CD4-positive, alpha-beta T cell treated with Interleukin-4 for 4 hours (primary cell): ENCODE measurements at regions not wholly inside any gene's neighbourhood (a gene's known extent, or its start where the extent isn't known, plus 50 kb on each side); places are given as distances from the start of the nearest gene placed in this dataset.
"Not testable (repeated sequence)": the region's sequence is repeated elsewhere in the genome, so short reads cannot be mapped to it uniquely, and the experiment has no call there.

Source experiments
- DNase-seq: peaks from one replicate; pipeline ENCODE4 v3.0.0-alpha.2; 2020

DNA sequence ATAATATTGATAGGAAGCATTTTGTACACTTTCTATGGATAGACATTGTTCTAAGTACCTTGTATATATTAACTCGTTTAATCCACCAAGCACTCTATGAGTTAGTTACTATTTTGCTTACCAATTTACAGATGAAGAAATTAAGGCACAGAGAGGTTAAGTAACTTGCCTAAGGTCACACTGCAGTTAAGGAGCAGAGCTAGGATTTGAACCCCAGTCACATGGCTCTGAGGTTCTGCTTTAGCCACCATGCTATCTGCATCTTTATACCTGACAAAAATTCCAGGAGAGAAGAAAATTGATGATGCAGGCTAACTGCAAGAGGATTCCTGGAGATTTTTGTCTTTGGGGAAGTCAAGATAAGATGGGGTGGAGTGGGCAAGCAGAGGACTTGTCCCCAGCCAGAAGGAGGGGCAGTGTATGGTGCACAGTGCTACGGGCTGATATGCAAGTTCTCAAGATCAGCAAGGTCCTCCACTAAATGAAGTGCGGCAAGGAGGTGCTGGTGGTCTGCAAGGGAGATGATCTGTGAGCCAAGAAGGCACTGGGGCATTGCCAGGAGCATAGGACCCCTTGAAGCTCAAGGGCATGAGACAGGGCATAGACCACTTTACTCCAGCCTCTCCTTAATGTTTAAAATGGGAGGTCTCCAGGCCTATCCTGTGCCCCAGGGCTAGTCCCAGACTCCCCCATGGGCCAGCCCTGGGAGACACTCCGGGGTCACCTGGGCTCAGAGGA lies 430.6 kb downstream of the RPS24 start:
- DNase-seq, result no peak

DNA sequence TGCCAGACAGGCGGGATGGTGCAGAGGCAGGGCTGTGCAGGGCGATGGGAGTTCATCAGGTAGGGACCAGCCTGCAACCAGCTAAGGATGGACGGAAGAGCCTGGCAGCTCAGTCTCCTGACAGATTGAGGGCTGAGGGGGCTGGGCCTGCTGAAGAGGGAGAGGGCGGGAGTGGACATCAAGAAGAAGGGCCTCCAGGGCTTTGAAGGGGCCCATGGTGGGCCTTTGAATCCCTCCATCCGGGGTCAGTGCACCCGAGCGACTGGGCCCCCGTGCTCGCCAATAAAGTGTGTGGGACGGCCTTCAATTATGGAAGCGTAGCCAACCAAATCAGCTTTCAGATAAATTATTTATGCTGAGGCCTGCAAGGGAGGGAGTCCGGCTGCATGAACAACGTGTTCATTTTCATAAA lies 431.2 kb downstream of the RPS24 start:
- DNase-seq, result no peak

DNA sequence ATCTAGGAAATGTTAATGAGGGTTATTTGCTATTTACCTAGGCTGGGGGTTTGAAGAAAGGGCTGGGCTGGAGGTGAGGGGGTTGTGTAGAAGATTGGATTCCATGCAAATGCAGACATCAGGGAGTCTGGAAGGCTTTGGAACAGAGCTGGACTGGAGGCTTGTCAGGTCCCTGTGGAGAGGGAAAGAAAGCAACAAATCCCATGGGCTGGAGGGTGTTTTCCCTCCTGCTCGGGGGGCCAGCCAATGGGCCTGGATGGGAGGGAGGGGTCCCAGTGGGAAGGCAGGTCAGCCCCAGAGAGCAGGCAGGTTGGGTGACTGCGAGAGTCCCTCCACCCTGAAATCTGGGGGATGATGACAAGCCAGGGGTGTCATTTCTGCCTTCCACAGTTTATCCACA lies 431.8 kb downstream of the RPS24 start:
- no peak for DNase-seq

DNA sequence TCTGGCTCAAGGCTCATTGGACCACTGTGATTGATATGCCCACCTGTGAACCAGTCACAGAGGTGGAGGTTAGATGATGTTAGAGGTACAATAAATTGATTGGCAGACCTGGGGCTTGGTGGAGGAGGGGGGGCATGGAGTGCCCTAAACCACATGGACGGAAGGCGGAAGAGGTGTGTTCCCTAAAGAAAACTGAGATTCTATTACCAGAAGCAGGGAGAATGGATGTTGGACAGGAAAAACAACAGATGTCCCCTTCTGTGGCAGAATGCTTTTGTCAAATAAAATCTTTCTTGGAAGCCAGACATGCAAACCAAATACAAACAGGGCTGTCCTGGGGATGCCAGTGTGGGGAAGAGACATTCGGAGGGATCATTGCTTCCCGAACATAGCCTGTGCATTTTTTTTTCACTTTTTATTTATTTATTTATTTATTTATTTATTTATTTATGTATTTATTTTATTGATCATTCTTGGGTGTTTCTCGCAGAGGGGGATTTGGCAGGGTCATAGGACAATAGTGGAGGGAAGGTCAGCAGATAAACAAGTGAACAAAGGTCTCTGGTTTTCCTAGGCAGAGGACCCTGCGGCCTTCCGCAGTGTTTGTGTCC lies 433.9 kb downstream of the RPS24 start:
- DNase-seq, result no peak

DNA sequence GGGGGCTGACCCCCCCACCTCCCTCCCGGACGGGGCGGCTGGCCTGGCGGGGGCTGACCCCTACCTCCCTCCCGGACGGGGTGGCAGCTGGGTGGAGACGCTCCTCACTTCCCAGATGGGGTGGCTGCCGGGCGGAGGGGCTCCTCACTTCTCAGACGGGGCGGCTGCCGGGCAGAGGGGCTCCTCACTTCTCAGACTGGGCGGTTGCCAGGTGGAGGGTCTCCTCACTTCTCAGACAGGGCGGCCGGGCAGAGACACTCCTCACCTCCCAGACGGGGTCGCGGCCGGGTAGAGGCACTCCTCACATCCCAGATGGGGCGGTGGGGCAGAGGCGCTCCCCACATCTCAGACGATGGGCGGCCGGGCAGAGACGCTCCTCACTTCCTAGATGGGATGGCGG lies 435.1 kb downstream of the RPS24 start:
- not testable (repeated sequence) for DNase-seq

DNA sequence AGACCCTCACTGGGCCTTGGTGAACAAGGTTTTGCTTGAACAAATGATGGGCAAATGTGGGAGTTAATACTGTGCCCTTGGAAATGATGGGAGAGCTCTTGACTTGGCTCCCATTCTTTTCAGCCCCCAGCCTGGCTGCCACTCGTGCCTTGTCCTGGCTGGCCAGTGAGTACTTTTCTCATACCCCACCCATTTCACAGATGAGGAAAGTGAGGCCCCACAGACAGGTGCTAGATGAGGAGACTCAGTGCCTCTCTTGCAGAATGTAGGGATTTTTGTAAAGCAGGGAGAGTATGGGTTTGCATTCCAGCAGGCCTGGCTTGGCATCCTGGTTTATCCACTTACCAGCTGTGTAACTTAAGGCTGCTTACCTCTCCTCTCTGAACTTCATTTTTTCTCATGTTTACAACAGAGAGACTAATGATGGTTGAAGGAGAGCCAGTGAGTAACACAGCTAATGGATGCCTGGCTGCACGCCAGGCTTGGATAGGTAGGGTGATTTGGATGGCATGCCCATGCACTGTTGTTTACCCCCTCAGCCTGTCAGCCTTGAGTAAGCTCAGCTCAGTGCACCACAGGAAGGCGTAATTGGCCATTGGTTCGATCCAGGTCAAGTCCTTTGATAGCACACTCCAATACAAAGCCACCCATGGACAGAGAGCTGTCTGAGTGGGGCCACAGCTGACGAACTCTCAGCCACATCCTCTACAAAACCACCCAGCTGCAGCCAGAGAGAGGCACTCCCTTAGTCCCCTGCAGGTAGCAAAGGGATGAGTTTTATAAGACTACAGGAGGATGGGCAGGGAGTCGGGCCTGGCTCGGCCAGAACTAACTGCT lies 436.8 kb downstream of the RPS24 start:
- no peak for DNase-seq

DNA sequence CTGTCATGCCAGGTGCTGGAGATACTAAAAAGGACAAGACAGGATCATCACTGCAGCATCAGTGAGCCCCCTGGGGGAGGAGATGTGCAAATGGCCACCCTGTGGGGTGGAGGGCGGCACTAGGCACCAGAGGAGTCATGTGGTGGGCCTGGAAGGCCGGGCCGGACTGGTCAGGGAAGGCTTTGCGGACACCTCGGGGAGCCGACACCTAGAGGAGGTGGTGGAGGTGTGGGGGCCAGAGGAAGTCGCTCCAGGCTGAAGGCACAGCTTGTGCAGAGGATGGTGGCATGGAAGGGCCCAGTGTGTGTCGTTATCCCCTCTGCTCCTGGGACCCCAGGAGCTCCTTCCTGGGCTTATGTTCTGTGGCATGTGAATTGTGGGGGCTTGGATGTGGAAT lies 437.7 kb downstream of the RPS24 start:
- no peak for DNase-seq

DNA sequence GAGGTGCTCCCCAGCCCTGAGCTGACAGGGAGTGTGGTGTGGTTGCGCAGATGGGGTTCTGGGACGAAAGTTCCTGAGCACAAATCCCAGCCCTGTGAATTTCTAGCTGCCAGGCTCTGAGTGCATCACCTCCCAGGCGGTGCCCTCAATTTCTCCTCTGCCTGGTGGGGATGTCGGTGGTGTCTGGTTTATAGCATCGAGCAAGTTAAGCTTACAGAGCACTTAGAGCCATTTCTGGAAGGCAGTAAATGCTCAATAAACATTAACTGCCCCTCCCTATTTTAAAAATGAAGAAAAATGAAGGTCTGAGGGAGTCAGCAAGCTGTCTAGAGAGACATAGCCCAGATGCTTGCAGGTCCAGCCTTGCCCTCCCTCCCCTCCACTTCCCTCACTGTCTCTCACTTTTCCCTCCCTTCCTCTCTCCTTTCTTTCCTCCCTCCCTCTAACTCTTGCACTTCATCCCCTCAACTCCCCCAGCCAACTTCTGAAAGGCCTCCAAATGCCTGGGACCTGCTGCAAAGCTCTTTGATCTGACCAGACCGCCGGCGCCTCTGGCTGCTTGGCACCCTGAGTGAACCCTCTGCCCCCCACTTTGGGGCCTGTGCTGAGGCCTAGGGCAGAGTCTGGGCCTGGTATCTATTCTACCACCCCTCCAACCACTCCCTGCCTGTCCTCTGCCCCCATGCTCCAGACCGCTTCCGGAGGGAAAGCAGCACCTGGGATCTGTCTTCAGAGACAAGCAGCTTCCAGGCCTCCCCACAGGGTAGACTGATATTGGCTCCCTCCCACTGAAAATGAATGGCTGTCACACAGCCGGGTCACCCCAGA lies 438.3 kb downstream of the RPS24 start:
- no peak for DNase-seq

DNA sequence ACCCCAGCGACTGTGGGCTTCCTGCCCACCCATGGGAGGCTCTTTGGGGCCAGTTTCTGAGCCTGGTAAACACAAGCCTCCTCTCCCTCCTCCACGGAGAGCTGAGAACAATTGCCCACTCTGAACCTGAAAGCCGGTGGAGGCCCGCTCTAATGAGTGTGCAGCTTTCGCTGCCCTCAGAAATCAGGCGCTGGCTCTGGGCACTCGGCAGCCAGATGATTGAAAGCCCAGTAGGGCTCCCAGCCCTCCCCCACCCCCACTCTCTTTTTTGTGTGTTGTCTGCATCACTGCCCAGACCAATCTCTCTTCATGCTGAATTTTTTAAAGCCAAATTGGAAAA lies 438.9 kb downstream of the RPS24 start:
- DNase-seq, result no peak

DNA sequence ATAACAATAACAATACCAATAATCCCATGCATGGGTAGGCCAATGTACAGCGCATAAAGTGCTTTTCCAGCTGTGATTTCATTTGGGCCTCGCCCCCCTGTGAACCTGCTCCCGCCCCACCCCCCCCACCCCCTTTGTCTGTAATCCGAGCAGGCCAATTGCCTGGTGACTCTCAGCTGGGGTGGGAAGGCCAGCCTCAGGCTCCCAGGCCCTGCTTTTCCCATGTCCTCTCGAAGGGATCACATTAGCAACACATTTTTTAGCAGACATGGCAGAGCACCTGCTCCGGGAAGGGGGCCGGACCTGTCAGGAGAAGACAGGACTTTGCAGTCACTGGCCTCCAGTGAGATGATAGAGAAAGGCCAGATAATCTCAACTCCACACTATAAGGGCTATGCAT lies 439.3 kb downstream of the RPS24 start:
- no peak for DNase-seq

DNA sequence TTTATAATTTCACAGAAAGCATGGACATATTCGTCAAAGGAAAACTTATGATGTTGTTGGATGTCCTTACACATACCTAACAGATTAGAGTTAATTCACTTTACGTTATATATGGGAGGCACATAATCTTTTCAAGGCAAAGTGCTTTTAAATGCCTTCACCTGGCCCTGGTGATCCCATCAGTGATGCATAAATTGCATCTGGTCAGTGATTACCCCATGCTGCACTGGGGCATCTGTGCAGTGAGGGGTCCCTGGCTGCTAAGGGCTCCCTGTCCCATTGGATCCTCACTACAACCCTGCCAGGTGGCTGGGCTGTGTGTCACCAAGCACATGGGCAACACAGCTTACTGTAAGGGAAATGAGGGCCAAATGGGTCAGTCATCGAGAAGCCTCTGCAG lies 441.1 kb downstream of the RPS24 start:
- DNase-seq, result no peak

DNA sequence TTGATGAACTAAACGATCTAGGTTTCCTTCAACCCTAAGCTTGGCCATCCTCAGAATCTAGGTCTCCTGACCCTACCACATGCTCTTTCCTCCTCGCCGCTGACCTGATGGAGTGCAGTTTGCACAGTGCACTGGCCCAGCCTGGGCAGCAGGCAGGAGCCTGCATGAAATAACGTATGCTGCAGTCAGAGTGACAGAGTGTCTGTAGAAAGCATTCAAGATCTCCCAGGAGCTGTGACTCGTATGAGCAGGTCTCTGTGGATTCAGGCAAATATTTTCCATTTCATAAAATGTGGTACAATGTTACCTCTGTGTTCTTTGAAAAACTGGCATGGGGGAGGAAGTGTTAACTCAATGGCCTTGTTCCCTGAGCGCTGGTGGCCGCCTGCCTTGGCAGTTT lies 441.8 kb downstream of the RPS24 start:
- no peak for DNase-seq

DNA sequence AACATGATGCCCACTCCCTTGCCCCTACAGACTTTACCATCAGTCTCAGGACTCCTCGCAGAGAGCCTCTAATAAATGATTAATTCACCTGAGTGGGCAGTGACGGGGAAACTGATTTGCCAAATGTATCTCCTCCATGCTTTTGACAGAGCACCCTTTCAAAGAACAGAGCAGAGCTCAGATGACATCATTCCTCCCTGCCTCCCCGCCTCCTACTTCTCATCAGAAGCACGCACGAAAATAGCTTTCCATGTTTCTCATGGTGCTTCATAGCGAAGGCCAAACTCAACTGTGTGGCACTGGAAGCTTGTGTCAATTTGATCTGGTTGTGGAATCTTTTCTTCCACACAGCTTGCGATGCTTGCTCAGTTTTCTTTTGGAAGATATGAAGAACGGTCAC lies 442.5 kb downstream of the RPS24 start:
- no peak for DNase-seq

DNA sequence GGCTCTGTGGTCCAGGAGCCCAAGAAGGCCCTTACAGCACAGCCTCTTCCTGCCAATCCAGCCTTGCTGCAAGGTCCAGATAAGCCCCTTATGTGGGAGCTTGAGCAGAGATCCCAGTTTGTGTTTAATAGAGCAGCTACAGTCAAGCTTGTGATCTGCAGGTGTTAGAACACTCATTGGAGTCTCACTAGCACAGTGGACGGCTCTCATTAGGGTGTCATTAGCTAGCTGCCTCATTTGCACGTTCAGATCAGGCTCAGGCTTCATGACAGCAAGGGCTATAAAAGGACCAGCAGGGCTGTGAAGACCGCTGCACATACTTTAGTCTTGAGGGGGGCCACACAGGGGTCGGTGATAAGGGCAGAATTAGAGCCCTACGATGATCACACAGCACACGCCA lies 443.2 kb downstream of the RPS24 start:
- DNase-seq, result no peak

DNA sequence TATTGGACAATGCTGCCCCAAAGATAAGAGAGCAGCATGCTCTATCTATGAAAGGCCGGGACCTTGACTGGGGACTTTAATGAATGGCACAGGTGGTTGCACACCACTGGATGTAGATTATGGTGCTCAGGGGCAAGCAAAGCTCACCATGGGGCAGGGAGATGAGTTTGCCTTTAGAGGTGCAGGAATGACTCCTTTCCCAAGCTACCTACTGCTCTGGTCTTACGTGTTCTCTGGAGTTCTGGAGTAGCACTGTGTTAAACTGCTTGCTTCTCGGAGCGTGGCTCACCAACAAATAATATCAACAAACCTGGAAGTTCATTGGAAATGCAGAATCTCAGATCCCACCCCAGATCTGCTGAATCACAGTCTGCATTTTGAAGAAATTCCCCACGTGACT lies 445.3 kb downstream of the RPS24 start:
- DNase-seq, result no peak

DNA sequence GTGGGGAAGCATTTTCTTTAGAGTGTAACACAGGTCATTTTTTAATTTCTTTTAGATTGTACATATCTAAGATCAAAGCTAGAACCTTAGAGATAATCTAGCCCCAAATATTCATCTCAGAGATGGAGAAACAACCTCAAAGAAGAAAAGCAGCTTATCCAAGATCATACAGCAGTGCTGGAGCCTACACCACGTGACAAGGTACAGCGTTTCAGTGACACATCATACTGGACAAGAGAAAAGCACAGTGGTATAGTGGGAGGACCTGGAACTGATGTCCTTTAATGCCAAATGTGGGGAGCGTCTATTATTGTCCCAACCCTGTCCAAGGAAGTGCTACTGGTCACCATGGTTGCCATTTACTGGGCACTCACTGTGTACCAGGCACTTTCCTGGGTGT lies 445.8 kb downstream of the RPS24 start:
- no peak for DNase-seq

DNA sequence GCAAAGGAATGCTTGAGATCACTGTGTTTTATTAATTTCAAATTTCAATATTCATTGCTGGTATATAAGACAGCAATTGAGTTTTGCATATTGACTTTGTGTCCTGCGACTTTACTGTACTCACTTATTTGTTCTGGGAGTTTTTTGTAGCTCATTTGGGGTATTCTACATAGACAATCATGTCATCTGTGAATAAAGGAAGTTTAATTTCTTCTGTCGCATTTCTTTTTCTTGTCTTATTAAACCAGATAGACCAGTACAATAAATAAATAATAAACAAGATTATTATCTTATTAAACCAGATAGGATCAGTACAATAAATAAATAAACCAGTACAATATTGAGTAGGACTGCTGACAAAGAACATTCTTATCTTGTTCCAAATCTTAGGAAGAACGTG lies 448.2 kb downstream of the RPS24 start:
- no peak for DNase-seq

DNA sequence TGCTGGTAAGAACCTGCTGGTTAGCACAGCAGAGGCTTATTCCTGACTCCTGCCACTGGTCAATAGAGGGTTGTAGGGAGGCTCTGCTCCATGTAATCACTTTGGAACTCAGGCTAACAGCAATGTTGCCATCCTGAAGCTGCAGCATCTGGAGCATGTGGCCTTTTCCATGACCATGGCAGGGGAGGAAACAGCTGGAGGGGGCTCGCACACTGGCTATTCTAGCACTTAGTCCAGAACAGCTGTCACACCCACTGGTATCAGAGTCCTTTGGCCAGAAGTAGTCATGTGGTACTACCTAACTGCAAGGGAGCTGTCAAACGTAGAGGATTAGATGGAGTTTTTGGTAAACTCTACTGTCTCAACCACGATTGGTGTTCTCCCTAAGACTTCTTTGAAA lies 450.0 kb downstream of the RPS24 start:
- DNase-seq, result no peak

DNA sequence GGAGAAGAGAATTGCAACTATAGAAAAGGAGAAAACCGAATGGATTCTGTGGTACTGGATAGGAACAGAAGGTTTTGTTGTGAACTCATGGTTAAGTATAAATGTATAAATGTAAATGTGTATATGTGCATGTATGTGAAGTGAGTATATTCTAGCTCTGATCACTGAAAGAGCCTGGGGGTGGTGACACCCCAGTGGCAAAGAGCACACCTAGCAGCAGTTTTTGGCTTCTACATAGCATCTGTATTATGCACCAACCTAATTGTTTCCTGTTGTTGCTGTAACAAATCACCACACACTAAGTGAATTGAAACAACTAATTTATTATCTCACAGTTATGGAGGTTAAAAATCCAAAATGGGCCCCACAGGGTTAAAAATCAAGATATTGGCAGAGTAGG lies 455.4 kb downstream of the RPS24 start:
- DNase-seq, result no peak

DNA sequence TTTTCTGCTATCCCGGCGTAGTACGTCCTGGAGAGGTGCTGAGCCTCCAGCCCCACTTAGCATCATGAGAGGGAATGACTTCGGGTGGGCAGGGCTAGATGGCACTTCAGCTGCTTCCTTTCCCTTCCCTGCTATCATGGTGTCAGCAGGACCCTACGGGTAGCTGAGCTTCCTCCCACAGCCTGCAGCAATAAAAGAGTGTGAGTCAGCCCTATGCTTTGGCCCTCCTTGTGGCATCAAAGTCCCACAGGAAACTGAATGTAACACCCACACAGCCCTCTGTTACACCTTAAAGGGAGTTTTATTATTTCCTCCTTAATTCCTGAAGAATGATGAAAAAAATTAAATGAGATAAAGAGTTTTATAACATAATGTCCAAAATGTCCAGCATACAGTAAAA lies 458.1 kb downstream of the RPS24 start:
- DNase-seq, result no peak

DNA sequence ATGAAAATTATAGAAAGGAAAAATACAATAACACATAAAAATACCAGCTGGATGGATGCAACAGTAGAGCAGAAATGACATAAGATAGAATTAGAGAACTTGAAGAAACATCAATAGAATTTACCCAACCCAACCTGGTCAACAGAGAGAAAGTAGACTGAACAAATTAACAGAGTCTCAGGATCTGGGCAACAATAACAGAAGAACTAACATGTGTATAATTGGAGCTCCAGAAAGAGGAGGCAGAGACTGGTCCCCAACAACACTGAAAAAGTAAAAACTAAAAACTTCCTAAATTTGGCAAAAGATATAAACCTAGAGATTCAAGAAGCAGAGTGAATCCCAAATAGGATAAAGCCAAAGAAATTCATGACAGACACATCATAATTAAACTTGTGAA lies 458.8 kb downstream of the RPS24 start:
- no peak for DNase-seq

DNA sequence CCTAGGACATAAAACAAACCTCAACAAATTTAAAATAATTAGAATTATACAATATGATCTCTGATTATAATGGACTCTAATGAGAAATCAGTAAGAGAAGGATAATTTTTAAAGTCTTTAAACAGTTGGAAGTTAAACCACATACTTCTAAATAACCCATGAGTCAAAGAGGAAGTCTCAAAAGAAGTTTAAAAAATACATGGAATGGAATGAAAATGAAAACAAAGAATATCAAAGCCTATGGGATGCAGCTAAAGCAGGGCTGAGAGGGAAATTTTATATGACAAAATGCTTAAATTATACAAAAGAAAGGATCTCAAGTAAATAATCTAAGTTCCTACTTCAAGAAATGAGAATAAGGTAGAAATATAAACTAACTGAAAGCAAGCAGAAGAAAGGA lies 460.5 kb downstream of the RPS24 start:
- DNase-seq, result no peak

DNA sequence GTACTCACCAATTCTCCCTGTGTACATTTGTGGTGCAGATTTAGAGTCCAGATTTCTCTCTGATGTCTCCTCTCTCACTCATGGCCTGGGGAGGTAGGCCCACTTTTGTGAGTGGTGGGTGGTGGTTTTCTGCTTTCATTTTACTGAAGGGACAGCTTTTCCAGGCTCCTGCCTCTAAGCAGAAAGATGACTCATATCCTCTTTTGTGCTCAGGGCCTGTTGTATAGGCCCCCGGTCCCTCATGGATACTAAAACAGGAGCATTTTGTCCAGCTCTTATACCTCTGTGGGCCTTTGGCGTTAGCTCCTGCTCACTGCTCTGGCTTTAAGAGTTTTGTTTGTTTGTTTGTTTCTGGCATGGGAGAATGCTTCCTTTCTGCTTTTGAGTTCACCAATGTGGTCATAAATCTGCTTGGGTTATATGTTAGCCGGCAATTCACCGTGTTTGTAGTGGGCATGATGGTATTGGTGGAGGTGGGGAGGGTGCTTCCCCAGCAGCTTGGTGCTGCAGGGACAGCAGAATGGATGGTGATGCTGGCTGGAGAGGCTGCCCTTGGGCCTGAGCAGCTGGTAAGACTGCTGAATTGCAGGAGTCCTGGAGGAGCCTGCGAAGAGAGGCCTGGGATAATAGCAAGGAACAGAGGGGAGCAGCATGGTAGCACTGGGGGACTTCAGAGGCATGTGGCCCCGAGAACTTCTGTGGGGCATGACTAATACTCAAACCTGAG lies 468.7 kb downstream of the RPS24 start:
- no peak for DNase-seq
